Liver (tissue), 3 donors: ENCODE measurements at regions not wholly inside any gene's neighbourhood (a gene's known extent, or its start where the extent isn't known, plus 50 kb on each side); places are given as distances from the start of the nearest gene placed in this dataset.

Experiments used
- FOXA1 ChIP-seq: IDR thresholded peaks from 2 replicates; pipeline ENCODE4 v1.6.1; 2016; ENCODE audit warnings: antibody characterized with exemption
- GABPA ChIP-seq, 2 donors: IDR thresholded peaks in 1 of 2; conservative IDR thresholded peaks in 1 of 2; 2 replicates each; pipeline ENCODE4 v1.6.1; 2016; ENCODE audit warnings: antibody characterized with exemption in 2 of 2, mild to moderate bottlenecking in 1 of 2, moderate library complexity in 1 of 2
- HNF4G ChIP-seq: IDR thresholded peaks from 2 replicates; pipeline ENCODE4 v1.6.1; 2016; ENCODE audit warnings: antibody characterized with exemption
- JUND ChIP-seq, 2 donors: IDR thresholded peaks; 2 replicates each; pipeline ENCODE4 v1.6.1; 2016; ENCODE audit warnings: antibody characterized with exemption in 2 of 2
- RAD21 ChIP-seq, 2 donors: IDR thresholded peaks; 2 replicates each; pipeline ENCODE4 v1.6.1; 2016; ENCODE audit warnings: antibody characterized with exemption in 2 of 2, mild to moderate bottlenecking in 2 of 2
- SP1 ChIP-seq: IDR thresholded peaks from 2 replicates; pipeline ENCODE4 v1.6.1; 2018; ENCODE audit warnings: antibody characterized with exemption, mild to moderate bottlenecking
- TAF1 ChIP-seq: conservative IDR thresholded peaks from 2 replicates; pipeline ENCODE4 v1.6.1; 2016; ENCODE audit warnings: antibody characterized with exemption, mild to moderate bottlenecking
- YY1 ChIP-seq: IDR thresholded peaks from 2 replicates; pipeline ENCODE4 v1.6.1; 2016; ENCODE audit warnings: antibody characterized with exemption, mild to moderate bottlenecking
- TF ChIP-seq, protein P1 (sequence below): fragments of 150-350 bp; IDR thresholded peaks from 2 replicates; pipeline ENCODE4 v1.5.1; 2017; ENCODE audit warnings: improper control_type of control experiment, low read depth, low read length; ENCODE audit not compliant: missing input control
- TF ChIP-seq, protein P2 (sequence below): IDR thresholded peaks from 2 replicates; pipeline ENCODE4 v1.6.1; 2016; ENCODE audit warnings: antibody characterized with exemption, mild to moderate bottlenecking
- TF ChIP-seq, protein P3 (sequence below): IDR thresholded peaks from 2 replicates; pipeline ENCODE4 v1.6.1; 2016; ENCODE audit warnings: antibody characterized with exemption
- TF ChIP-seq, protein P4 (sequence below): IDR thresholded peaks from 2 replicates; pipeline ENCODE4 v1.6.1; 2016; ENCODE audit warnings: antibody characterized with exemption
- donor health status: healthy.
- donor health status: healthy.

DNA sequence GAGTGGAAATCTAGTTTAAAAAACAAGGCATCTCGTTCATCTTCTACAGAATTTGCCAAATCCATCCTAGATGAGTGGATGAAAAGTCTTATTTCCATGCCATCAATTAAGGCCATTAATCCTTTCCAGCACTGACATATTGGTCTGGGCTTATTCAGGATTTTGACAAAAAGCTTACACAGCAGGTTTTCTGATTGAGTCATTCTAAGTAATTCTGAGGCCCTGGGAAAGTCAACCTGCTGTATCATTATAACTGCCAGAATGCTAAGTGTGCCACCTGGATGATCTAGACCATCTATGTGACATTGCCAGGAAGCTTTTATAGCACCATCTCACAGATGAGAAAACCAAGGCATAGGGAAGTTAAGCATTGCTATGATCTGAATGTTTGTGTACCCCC, 132.1 kb upstream of the MAP3K1 start:
- TF ChIP-seq, protein P1, sequence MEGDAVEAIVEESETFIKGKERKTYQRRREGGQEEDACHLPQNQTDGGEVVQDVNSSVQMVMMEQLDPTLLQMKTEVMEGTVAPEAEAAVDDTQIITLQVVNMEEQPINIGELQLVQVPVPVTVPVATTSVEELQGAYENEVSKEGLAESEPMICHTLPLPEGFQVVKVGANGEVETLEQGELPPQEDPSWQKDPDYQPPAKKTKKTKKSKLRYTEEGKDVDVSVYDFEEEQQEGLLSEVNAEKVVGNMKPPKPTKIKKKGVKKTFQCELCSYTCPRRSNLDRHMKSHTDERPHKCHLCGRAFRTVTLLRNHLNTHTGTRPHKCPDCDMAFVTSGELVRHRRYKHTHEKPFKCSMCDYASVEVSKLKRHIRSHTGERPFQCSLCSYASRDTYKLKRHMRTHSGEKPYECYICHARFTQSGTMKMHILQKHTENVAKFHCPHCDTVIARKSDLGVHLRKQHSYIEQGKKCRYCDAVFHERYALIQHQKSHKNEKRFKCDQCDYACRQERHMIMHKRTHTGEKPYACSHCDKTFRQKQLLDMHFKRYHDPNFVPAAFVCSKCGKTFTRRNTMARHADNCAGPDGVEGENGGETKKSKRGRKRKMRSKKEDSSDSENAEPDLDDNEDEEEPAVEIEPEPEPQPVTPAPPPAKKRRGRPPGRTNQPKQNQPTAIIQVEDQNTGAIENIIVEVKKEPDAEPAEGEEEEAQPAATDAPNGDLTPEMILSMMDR = no peak
- no peak for TF ChIP-seq HNF4G
- no peak for TF ChIP-seq RAD21 (IDR thresholded peaks at IDR 0.05)
- TF ChIP-seq, protein P2, sequence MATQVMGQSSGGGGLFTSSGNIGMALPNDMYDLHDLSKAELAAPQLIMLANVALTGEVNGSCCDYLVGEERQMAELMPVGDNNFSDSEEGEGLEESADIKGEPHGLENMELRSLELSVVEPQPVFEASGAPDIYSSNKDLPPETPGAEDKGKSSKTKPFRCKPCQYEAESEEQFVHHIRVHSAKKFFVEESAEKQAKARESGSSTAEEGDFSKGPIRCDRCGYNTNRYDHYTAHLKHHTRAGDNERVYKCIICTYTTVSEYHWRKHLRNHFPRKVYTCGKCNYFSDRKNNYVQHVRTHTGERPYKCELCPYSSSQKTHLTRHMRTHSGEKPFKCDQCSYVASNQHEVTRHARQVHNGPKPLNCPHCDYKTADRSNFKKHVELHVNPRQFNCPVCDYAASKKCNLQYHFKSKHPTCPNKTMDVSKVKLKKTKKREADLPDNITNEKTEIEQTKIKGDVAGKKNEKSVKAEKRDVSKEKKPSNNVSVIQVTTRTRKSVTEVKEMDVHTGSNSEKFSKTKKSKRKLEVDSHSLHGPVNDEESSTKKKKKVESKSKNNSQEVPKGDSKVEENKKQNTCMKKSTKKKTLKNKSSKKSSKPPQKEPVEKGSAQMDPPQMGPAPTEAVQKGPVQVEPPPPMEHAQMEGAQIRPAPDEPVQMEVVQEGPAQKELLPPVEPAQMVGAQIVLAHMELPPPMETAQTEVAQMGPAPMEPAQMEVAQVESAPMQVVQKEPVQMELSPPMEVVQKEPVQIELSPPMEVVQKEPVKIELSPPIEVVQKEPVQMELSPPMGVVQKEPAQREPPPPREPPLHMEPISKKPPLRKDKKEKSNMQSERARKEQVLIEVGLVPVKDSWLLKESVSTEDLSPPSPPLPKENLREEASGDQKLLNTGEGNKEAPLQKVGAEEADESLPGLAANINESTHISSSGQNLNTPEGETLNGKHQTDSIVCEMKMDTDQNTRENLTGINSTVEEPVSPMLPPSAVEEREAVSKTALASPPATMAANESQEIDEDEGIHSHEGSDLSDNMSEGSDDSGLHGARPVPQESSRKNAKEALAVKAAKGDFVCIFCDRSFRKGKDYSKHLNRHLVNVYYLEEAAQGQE = no peak
- no peak for TF ChIP-seq TAF1
- TF ChIP-seq, protein P3, sequence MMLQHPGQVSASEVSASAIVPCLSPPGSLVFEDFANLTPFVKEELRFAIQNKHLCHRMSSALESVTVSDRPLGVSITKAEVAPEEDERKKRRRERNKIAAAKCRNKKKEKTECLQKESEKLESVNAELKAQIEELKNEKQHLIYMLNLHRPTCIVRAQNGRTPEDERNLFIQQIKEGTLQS = no peak
- no peak for TF ChIP-seq SP1
- TF ChIP-seq YY1 = no peak
- no peak for TF ChIP-seq FOXA1
- TF ChIP-seq, protein P4, sequence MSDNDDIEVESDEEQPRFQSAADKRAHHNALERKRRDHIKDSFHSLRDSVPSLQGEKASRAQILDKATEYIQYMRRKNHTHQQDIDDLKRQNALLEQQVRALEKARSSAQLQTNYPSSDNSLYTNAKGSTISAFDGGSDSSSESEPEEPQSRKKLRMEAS = no peak
- TF ChIP-seq GABPA (IDR thresholded peaks at IDR 0.05 in 1 of 2, conservative IDR thresholded peaks at IDR 0.05 in 1 of 2) = no peak
- TF ChIP-seq JUND (IDR thresholded peaks at IDR 0.05) = no peak
